ENCODE measurements at regions not wholly inside any gene's neighbourhood (a gene's known extent, or its start where the extent isn't known, plus 50 kb on each side); places are given as distances from the start of the nearest gene placed in this dataset.

- TF ChIP-seq CSDC2 (CRISPR knock-in tag; IDR thresholded peaks at IDR 0.05), result no peak
- TF ChIP-seq TCF4 (CRISPR knock-in tag; IDR thresholded peaks at IDR 0.05; ENCODE audit: borderline replicate concordance), result no peak
- TF ChIP-seq ZNF70 (CRISPR knock-in tag; IDR thresholded peaks at IDR 0.05), result no peak
- no peak for TF ChIP-seq TSHZ2 (CRISPR knock-in tag; IDR thresholded peaks at IDR 0.05)
- TF ChIP-seq RARB (CRISPR knock-in tag; IDR thresholded peaks at IDR 0.05), result no peak
- no peak for TF ChIP-seq ZNF565 (CRISPR knock-in tag; conservative IDR thresholded peaks at IDR 0.05; ENCODE audit: low read depth)
- no peak for TF ChIP-seq CREB5 (CRISPR knock-in tag; IDR thresholded peaks at IDR 0.05; ENCODE audit: low read depth)
- TF ChIP-seq TOX (CRISPR knock-in tag; IDR thresholded peaks at IDR 0.05; ENCODE audit: borderline replicate concordance), result no peak
- TF ChIP-seq PATZ1 (CRISPR knock-in tag; IDR thresholded peaks at IDR 0.05; ENCODE audit: borderline replicate concordance), result no peak
- TF ChIP-seq OSR1 (CRISPR knock-in tag; IDR thresholded peaks at IDR 0.05), result no peak
- TF ChIP-seq ZC3H10 (CRISPR knock-in tag; IDR thresholded peaks at IDR 0.05), result no peak
- no peak for TF ChIP-seq ZFP30 (CRISPR knock-in tag; IDR thresholded peaks at IDR 0.05)
Observed at GRCh38 chr5:77900691-77901090, 124.6 kb upstream of the TBCA start.
